MCF 10A (cell line): ENCODE measurements at regions not wholly inside any gene's neighbourhood (a gene's known extent, or its start where the extent isn't known, plus 50 kb on each side); places are given as distances from the start of the nearest gene placed in this dataset.

ENCODE experiments used
- BruUV-seq: library from RNA; stranded (reverse); fragments of 400-500 nt; replicated peaks from 2 replicates; lab custom pipeline; 2021; lab: Mats Ljungman, UMichigan
- CTCF ChIA-PET: fragments of 300-600 bp; sonication (Branson Sonifier 250); formaldehyde crosslinking; extraction: SDS; loops from one replicate; lab custom pipeline; 2021; ENCODE audit warnings: antibody characterized with exemption, inconsistent platforms; lab: Yijun Ruan, JAX
- POLR2A ChIA-PET: fragments of 300-600, 350-650 bp; sonication (Branson Sonifier 250); formaldehyde crosslinking; extraction: SDS; loops from one replicate; lab custom pipeline; 2020; ENCODE audit warnings: antibody characterized with exemption, inconsistent platforms; lab: Yijun Ruan, JAX
- DNase-seq: peaks from one replicate; pipeline ENCODE4 v3.0.0-alpha.2; 2018; ENCODE audit not compliant: unreplicated experiment
- H3K27ac Mint-ChIP-seq: one replicate; pipeline ENCODE4 v1.8.0; 2022; ENCODE audit warnings: mild to moderate bottlenecking, low read depth, mixed read lengths; ENCODE audit not compliant: unreplicated experiment
- H3K27me3 Mint-ChIP-seq: one replicate; pipeline ENCODE4 v1.8.0; 2022; ENCODE audit warnings: mixed read lengths; ENCODE audit not compliant: insufficient read depth, unreplicated experiment
- H3K36me3 Mint-ChIP-seq: one replicate; pipeline ENCODE4 v1.8.0; 2022; ENCODE audit warnings: mild to moderate bottlenecking, moderate library complexity, mixed read lengths; ENCODE audit not compliant: insufficient read depth, unreplicated experiment
- H3K4me1 Mint-ChIP-seq: one replicate; pipeline ENCODE4 v1.8.0; 2022; ENCODE audit warnings: mixed read lengths; ENCODE audit not compliant: insufficient read depth, unreplicated experiment
- H3K4me3 Mint-ChIP-seq: one replicate; pipeline ENCODE4 v1.8.0; 2022; ENCODE audit warnings: mild to moderate bottlenecking, moderate library complexity, mixed read lengths; ENCODE audit not compliant: unreplicated experiment
- H3K9me3 Mint-ChIP-seq: one replicate; pipeline ENCODE4 v1.8.0; 2022; ENCODE audit warnings: mixed read lengths; ENCODE audit not compliant: unreplicated experiment
- intact Hi-C: fragments of 100-400 bp; cut with micrococcal nuclease; formaldehyde crosslinking; loops from 2 replicates; pipeline ENCODE4 v1.14.1; 2022
- TF ChIP-seq, protein P1 (sequence below): fragments of 200-600 bp; IDR thresholded peaks from one replicate; pipeline ENCODE4 v1.8.0; 2022; ENCODE audit warnings: antibody characterized with exemption, mild to moderate bottlenecking; ENCODE audit not compliant: unreplicated experiment

DNA sequence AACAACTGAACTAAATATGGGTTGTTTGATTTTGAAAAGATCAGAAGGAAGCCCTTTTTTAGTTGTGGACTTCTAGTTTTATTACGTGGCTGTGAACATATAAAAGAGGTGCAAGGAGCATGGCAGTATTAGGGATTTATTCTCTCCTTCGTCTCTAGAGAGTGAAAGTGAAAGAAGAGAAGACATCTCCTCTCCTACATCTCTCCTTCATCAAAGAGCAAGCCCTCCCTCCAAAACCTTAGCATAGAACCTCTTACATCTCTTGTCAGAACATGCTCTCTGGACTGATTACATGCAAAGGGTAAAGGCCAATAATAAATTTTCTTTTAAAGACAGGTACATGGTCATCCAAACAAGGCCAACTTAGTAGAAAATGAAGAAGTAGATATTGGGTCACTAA is 184.3 kb upstream of the IRX1 start:
- no peaks in the 10 kb centered on the region for H3K27me3 Mint-ChIP-seq
- intact Hi-C loops: no loop called here
- POLR2A ChIA-PET: no interaction called here
- CTCF ChIA-PET: interaction anchor here (0.6 kb wide), 1 partner anchor 1157 kb away, joined by 3 read pairs; no protein-coding TSS in a partner anchor
- H3K27ac Mint-ChIP-seq: no peak overlapping the region
- TF ChIP-seq, protein P1, sequence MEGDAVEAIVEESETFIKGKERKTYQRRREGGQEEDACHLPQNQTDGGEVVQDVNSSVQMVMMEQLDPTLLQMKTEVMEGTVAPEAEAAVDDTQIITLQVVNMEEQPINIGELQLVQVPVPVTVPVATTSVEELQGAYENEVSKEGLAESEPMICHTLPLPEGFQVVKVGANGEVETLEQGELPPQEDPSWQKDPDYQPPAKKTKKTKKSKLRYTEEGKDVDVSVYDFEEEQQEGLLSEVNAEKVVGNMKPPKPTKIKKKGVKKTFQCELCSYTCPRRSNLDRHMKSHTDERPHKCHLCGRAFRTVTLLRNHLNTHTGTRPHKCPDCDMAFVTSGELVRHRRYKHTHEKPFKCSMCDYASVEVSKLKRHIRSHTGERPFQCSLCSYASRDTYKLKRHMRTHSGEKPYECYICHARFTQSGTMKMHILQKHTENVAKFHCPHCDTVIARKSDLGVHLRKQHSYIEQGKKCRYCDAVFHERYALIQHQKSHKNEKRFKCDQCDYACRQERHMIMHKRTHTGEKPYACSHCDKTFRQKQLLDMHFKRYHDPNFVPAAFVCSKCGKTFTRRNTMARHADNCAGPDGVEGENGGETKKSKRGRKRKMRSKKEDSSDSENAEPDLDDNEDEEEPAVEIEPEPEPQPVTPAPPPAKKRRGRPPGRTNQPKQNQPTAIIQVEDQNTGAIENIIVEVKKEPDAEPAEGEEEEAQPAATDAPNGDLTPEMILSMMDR: no peak
- no peak overlapping the region for H3K4me3 Mint-ChIP-seq
- H3K4me1 Mint-ChIP-seq: peaks cover 6% of the 10 kb centered on the region
- no peaks in the 10 kb centered on the region for H3K36me3 Mint-ChIP-seq
- no TSS peak for BruUV-seq
- DNase-seq: no peak
- peaks cover 35% of the 10 kb centered on the region for H3K9me3 Mint-ChIP-seq

DNA sequence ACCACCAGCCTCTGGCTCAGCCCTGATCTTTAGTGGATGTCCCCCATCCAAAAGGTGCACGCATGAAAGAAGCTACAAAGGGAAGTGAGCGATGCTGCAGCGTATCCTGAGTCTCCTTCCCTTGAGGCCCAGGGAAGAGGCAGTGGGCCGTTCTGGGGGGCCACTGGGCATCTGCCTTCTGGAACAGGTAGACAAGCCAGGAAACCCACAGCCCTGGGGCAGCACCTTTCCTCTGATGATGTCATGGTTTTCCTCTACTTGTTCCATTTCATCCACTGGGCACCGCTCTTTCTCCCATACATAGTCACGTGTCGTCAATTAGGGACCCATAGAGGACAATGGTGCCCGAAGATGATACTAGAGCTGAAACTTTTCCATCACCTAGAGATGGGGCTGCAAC is 194.0 kb upstream of the IRX1 start:
- BruUV-seq: no TSS peak
- H3K4me3 Mint-ChIP-seq: no peak overlapping the region
- H3K27me3 Mint-ChIP-seq: no peaks in the 10 kb centered on the region
- ChIA-PET POLR2A (no interaction called here), CTCF (no interaction called here)
- intact Hi-C loops: no loop called here
- H3K36me3 Mint-ChIP-seq: no peaks in the 10 kb centered on the region
- TF ChIP-seq, protein P1: no peak
- no peak overlapping the region for H3K27ac Mint-ChIP-seq
- no peak for DNase-seq
- peaks cover 14% of the 10 kb centered on the region for H3K9me3 Mint-ChIP-seq
- H3K4me1 Mint-ChIP-seq: no peaks in the 10 kb centered on the region

DNA sequence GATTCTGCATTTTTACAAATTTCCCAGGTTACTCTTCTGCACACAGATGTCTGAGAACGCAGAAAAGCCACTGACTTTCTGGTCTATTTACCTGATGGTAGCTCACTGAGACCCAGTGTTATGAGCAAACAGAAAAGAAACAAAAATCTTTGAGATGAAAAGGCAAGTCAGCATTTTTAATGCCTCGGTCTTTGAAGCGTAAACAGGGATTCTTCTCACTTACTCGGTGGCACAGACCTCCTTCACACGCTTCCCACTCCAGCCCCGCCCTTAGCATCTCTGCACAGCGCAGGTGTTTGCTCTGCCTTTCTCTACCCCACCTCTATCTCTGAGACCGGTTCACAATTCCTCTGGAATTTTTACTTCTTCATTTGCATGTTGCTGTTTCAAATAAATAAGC is 195.0 kb upstream of the IRX1 start:
- POLR2A ChIA-PET: no interaction called here

DNA sequence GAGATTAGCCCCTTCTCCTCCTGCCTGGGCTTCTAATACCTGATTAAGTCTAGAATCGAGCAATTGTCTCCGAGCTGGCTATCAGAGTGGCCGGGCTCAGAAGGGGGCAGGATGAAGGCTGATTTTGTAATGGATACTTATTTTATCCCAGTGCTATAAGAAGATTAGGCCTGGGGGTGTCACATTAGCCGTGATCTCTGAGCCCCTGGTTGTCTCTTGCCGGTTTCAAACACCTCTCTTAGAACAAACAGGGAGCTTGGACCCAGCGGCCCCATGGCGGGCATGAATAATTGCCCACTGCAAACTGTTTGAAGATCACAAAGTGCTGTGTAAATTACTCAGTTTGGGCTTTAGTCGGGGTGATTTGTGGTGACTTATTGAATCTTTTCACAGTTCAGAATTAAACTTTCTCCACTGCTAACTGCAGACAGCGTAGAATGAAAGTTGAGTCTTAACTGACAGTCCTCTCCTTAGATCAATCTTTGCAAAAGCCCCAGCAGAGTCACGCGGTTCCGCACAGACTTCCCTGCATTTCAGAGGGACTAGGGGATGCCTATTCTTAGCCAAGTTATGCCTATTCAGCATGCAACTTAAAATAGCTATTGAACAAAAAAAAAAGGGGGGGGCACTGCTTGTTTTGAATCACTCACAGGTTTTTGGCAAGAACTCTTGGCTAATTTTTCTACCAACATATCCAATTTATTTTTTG is 200.6 kb upstream of the IRX1 start:
- H3K4me1 Mint-ChIP-seq: no peaks in the 10 kb centered on the region
- no peaks in the 10 kb centered on the region for H3K36me3 Mint-ChIP-seq
- BruUV-seq: no TSS peak
- ChIA-PET POLR2A (no interaction called here), CTCF (no interaction called here)
- TF ChIP-seq, protein P1: no peak
- no peak overlapping the region for H3K27ac Mint-ChIP-seq
- H3K4me3 Mint-ChIP-seq: no peak overlapping the region
- no peak for DNase-seq
- intact Hi-C loops: no loop called here
- no peaks in the 10 kb centered on the region for H3K27me3 Mint-ChIP-seq
- H3K9me3 Mint-ChIP-seq: peaks cover 16% of the 10 kb centered on the region

More for the DNA sequence above, 195.0 kb upstream of the IRX1 start:
- Mint-ChIP-seq H3K4me3 (no peak overlapping the region), H3K36me3 (no peaks in the 10 kb centered on the region), H3K27me3 (no peaks in the 10 kb centered on the region), H3K4me1 (no peaks in the 10 kb centered on the region), H3K9me3 (peaks cover 11% of the 10 kb centered on the region), H3K27ac (no peak overlapping the region)
- CTCF ChIA-PET: no interaction called here
- BruUV-seq: no TSS peak
- intact Hi-C loops: no loop called here
- no peak for DNase-seq
- TF ChIP-seq, protein P1: no peak
